ENCODE measurements at regions not wholly inside any gene's neighbourhood (a gene's known extent, or its start where the extent isn't known, plus 50 kb on each side); places are given as distances from the start of the nearest gene placed in this dataset.

- FAIRE-seq, result no peak
Measured at GRCh38 chr7:142355328-142355727, 97.5 kb upstream of the PRSS58 start.

DNA sequence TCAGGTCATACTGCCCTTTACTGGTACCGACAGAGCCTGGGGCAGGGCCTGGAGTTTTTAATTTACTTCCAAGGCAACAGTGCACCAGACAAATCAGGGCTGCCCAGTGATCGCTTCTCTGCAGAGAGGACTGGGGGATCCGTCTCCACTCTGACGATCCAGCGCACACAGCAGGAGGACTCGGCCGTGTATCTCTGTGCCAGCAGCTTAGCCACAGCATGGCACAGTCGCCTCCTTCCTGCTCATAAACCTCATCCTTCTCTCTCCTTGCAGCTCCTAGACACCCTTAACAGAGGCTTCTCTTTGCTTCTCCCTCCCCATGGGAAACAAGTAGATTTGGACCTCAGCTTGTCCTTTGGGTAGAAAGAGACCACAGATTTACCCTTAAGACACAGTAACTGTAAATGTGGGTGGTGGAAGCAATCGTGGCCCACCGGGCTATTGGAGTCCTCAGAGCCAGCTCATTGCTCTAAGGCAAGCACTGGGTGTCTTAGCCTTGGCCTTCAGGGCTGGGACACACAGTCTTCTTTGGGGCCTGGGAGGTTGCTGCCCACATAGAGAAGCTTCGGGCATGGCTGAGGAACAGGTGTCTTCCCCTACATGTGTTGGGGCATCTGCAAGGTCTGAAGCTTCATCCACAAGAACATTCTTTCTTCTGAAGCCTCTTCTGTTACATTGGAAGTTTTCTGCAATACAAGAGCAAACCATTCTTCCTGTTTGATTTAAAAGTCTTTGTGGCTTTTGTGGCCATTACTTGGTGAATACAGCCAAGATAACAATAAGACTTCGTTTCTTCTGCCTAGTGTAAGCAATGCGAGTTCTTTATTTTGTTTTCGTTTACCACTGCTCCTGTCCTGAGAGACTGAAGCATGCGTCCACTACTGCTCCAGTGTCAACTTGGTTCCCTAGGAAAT lies 95.5 kb upstream of the PRSS58 start:
- no peak for FAIRE-seq

GRCh38 chr7:142352543-142352942 lies 94.7 kb upstream of the PRSS58 start:
- FAIRE-seq, result no peak

GRCh38 chr7:142351145-142351544 lies 93.3 kb upstream of the PRSS58 start:
- FAIRE-seq, result no peak

GRCh38 chr7:142349670-142350405 lies 92.0 kb upstream of the PRSS58 start:
- FAIRE-seq, result no peak

GRCh38 chr7:142348921-142349405 lies 91.1 kb upstream of the PRSS58 start:
- FAIRE-seq, result no peak

DNA sequence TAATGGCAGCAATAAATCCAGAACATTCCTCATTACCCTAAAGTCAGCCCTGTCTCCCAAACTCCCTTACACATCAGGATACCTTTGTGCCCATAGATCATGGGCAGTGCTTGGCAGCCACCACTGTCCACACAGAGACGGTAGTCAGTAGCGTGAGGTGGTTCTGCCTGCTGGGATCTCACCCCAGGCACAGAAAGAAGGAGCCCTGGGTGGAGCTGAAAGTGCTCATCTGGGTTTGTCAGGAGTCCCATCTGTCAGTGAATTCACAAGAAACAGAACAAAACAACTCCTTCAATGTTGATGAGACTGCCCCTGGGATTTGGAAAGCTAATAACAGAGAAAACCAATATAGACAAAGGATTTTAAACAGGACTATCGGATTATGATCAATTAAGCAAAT lies 90.2 kb upstream of the PRSS58 start:
- no peak for FAIRE-seq

GRCh38 chr7:142347091-142347490 lies 89.2 kb upstream of the PRSS58 start:
- FAIRE-seq, result no peak

GRCh38 chr7:142345811-142346210 lies 88.0 kb upstream of the PRSS58 start:
- no peak for FAIRE-seq

- FAIRE-seq, result no peak
Measured at GRCh38 chr7:142338633-142339501, 81.0 kb upstream of the PRSS58 start.

DNA sequence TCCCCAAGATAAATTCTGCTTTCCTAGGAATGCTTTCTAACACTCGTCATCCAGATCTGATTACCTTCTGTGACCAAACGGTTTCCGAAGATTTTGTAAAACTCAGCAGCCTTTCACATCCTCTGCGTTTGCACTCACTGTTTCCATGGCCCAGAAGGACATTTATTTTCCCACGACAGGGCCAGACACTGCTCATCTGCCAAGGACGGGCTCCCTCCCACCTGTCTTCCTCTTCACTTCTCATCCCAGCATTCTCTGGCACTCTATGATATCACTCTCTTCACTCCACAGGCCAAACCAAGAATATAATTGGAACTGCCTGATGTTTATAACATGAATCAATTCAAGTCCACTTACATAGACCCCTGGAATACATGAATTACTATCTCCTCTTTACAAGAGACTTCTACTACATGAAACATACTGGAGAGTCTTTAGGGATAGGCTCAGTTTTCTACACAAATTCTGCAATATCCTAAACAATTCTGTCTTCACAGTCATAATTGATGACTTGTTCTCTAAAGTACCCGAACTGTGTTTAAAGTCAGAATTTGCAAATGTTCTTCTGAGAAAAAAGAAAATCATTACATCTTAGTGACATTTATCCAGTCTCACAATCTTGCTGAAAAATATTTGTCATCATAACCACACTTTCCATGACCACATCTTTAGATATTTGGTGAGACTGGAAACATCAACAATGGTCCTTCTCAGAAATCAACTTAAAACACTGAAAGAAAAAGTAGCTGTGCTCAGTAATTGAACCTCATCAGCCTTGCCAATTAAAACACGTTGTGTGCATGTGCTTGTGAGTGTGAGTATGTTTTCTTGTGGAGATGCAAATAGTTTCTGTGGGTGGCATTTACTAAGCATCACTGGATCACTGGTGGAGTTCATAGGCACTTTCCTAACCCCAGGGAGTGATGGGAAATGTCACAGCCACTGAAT lies 79.5 kb upstream of the PRSS58 start:
- FAIRE-seq, result no peak

DNA sequence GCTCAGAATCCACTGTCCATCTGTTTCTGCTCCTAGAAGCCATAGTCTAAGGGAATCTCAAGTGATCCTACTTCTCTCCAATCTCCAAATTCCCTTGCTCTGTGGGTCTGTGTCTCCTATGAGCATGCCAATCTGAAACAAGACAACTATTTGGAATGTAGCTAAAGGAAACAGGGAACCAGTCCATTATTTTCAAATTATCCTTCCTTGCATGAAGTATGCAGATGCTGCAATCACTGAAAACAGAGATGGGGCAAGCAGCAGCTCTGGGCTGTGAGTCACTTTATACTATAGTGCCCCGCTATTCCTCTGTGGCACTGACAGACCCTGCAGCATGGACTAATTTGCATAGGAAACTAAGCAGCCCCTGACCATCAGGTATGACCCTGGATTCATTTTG lies 76.9 kb upstream of the PRSS58 start:
- FAIRE-seq, result no peak

- no peak for FAIRE-seq
Measured at GRCh38 chr7:142334236-142334635, 76.4 kb upstream of the PRSS58 start.

GRCh38 chr7:142332421-142332820 lies 74.6 kb upstream of the PRSS58 start:
- no peak for FAIRE-seq

GRCh38 chr7:142331941-142332340 lies 74.1 kb upstream of the PRSS58 start:
- no peak for FAIRE-seq

DNA sequence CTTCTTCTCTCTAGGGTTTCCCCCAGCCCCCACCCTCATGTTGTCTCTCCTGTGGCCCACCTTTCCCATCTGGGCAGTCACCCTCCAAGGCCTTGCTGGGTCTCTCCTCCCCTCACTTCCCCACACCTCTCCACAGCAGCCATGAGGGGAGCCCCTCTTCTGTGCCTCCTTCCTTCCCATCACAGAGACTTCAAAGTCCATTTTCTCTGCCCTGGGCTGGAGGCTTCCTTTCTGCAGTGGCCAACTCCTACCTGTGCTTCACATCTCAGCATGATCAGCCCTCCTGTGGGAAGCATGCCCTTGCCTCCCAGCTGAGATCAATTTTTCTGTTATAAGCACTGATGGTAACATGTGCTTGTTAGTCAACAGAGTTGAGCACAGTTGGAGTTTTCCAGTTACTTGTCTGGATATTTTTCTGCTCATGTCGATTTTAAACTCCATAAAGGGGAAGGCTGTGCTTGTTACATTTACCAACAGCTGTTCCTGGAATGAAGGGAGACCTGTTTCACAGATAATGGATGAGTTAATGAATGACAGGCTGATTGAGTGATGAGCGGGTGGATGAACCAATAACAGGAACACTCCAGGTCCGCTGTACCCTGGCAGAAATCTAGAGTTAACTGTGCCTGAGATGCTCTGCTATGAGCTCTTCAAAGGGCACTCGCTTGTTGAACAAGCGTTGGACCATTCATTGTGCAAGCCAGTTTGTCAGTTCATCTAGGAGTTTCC lies 71.4 kb upstream of the PRSS58 start:
- FAIRE-seq, result no peak

- FAIRE-seq, result no peak
Measured at GRCh38 chr7:142328551-142328950, 70.7 kb upstream of the PRSS58 start.

GRCh38 chr7:142327628-142328405 lies 70.0 kb upstream of the PRSS58 start:
- no peak for FAIRE-seq

DNA sequence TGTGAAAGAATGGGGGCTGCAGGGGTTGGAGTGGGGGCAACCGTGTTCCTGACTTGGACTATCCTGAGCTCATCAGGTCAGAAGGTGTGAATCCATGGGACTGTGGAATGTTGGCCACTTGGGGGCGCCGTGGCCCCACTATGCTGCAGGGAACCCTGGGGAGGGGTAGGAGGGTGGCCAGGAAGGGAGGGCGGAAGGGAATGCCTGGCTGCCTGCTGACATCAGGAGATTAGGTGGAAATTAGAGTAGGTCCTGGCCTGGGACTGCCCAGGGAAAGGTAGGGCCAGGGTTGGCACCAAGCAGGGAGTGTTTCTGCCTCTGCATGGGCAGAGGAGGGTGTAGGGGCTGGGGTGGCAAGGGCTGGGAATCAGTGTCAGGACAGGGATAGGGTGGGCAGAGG lies 65.8 kb upstream of the PRSS58 start:
- no peak for FAIRE-seq

GRCh38 chr7:142321391-142321790 lies 63.5 kb upstream of the PRSS58 start:
- FAIRE-seq, result no peak

All from G401.6 (cell line).